Retinal pigment epithelial cell (primary cell): ENCODE measurements at regions not wholly inside any gene's neighbourhood (a gene's known extent, or its start where the extent isn't known, plus 50 kb on each side); places are given as distances from the start of the nearest gene placed in this dataset.

ENCODE experiments used
- DNase-seq: peaks from one replicate; pipeline ENCODE4 v3.0.0-alpha.2; 2010; ENCODE audit warnings: low read depth
- H3K4me3 ChIP-seq: 2 replicates; pipeline ENCODE4 v1.5.1; 2011; ENCODE audit warnings: mild to moderate bottlenecking, low read length, control low read depth, moderate library complexity
- TF ChIP-seq, protein P1 (sequence below): conservative IDR thresholded peaks from 2 replicates; pipeline ENCODE4 v1.5.1; 2011; ENCODE audit warnings: low read depth, low read length, control low read depth, inconsistent platforms

DNA sequence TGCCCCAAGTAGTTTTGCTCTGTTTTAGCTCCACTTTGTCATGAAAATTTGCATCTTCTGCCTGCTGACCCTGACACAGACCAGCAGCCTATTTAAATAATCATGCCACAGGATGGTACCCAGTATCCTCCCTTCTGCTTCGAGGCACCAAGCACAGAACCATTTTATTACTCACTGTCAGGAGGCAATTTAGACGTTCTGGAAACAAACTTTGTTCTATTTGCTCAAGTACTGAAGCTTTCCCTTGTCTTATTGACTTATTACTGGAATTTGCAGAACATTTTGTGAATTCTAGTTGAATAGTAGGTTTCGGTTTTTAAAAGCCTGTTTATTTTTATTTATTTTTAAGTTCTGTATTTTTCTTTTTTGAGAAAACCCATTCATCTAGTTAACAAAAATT is 279.6 kb upstream of the GADL1 start:
- no peak overlapping the region for H3K4me3 ChIP-seq
- no peak for DNase-seq
- TF ChIP-seq, protein P1, sequence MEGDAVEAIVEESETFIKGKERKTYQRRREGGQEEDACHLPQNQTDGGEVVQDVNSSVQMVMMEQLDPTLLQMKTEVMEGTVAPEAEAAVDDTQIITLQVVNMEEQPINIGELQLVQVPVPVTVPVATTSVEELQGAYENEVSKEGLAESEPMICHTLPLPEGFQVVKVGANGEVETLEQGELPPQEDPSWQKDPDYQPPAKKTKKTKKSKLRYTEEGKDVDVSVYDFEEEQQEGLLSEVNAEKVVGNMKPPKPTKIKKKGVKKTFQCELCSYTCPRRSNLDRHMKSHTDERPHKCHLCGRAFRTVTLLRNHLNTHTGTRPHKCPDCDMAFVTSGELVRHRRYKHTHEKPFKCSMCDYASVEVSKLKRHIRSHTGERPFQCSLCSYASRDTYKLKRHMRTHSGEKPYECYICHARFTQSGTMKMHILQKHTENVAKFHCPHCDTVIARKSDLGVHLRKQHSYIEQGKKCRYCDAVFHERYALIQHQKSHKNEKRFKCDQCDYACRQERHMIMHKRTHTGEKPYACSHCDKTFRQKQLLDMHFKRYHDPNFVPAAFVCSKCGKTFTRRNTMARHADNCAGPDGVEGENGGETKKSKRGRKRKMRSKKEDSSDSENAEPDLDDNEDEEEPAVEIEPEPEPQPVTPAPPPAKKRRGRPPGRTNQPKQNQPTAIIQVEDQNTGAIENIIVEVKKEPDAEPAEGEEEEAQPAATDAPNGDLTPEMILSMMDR: no peak

- H3K4me3 ChIP-seq: no peak overlapping the region
- no peak for DNase-seq
- TF ChIP-seq, protein P1: no peak
Observed at GRCh38 chr3:31176045-31176444, 281.6 kb upstream of the GADL1 start.

- no peak for DNase-seq
- TF ChIP-seq, protein P1: no peak
- H3K4me3 ChIP-seq: no peak overlapping the region
Observed at GRCh38 chr3:31178467-31178866, 284.0 kb upstream of the GADL1 start.

DNA sequence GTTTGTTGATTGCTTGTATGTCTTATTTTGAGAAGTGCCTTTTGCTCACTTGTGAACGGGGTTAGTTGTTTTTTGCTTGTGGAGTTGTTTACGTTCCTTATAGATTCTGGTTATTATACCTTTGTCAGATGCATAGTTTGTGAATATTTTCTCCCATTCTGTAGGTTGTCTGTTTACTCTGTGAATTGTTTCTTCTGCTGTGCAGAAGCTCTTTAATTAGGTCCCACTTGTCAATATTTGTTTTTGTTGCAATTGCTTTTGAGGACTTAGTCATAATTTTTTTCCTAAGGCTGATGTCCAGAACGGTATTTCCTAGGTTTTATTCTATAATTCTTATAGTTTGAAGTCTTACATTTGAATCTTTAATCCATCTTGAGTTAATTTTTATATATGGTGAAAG is 285.3 kb upstream of the GADL1 start:
- TF ChIP-seq, protein P1: no peak
- DNase-seq: no peak
- H3K4me3 ChIP-seq: no peak overlapping the region

DNA sequence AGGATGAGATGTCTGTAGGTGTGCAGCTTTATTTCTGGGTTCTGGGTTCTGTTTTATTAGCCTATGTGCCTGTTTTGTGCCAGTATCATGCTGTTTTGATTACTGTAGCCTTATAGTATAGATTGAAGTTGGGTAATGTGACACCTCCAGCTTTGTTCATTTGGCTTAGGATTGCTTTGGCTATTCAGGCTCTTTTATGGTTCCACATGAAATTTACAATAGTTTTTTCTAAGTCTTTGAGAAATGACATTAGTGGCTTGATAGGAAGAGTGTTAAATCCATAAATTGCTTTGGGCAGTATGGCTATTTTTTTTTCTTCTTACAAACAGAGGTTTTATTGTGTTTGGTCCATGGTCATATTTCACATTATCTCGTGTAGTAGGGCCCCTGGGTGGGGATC is 285.8 kb upstream of the GADL1 start:
- no peak for DNase-seq
- TF ChIP-seq, protein P1: no peak

GRCh38 chr3:31181661-31182060 is 287.2 kb upstream of the GADL1 start:
- DNase-seq: no peak
- H3K4me3 ChIP-seq: no peak overlapping the region
- TF ChIP-seq, protein P1: no peak

More for the DNA sequence above, 285.8 kb upstream of the GADL1 start:
- H3K4me3 ChIP-seq: no peak overlapping the region

- TF ChIP-seq, protein P1: no peak
- DNase-seq: no peak
- H3K4me3 ChIP-seq: no peak overlapping the region
Observed at GRCh38 chr3:31182661-31183060, 288.2 kb upstream of the GADL1 start.
